SK-N-MC (cell line): ENCODE measurements at regions not wholly inside any gene's neighbourhood (a gene's known extent, or its start where the extent isn't known, plus 50 kb on each side); places are given as distances from the start of the nearest gene placed in this dataset.

Experiments used
- EZH2 ChIP-seq: fragments of 200-600 bp; sonication (generic); IDR thresholded peaks from one replicate; pipeline ENCODE4 v1.6.1; 2017; ENCODE audit warnings: antibody characterized with exemption
- FOXP2 ChIP-seq: optimal IDR thresholded peaks from 2 replicates; pipeline ENCODE3; 2011; ENCODE audit warnings: mild to moderate bottlenecking, moderate library complexity; ENCODE audit not compliant: insufficient read depth; ENCODE audit errors: extremely low read length, control extremely low read depth
- POLR2AphosphoS5 ChIP-seq: IDR thresholded peaks from 2 replicates; pipeline ENCODE4 v1.6.1; 2012; ENCODE audit warnings: mild to moderate bottlenecking, low read depth, low read length, borderline replicate concordance

GRCh38 chrX:39513836-39514235, 583.9 kb downstream of the BCOR start:
- TF ChIP-seq EZH2 (no peak), POLR2AphosphoS5 (no peak), FOXP2 (no peak)
